D721Med (cell line): ENCODE measurements at regions not wholly inside any gene's neighbourhood (a gene's known extent, or its start where the extent isn't known, plus 50 kb on each side); places are given as distances from the start of the nearest gene placed in this dataset.

Experiments used
- DNase-seq: peaks from one replicate; pipeline ENCODE4 v3.0.0; 2011; ENCODE audit warnings: low spot score; ENCODE audit not compliant: insufficient read length
- FAIRE-seq: peaks from 2 replicates; lab custom pipeline; 2011; peaks lifted over from hg19 to GRCh38; lab: Jason Lieb, UNC
- TF ChIP-seq, protein P1 (sequence below): IDR thresholded peaks from 2 replicates; pipeline ENCODE4 v1.5.1; 2012; ENCODE audit warnings: mild to moderate bottlenecking, control low read depth; ENCODE audit not compliant: insufficient read depth; ENCODE audit errors: missing control alignments

- FAIRE-seq: no peak
- DNase-seq: no peak
- TF ChIP-seq, protein P1, sequence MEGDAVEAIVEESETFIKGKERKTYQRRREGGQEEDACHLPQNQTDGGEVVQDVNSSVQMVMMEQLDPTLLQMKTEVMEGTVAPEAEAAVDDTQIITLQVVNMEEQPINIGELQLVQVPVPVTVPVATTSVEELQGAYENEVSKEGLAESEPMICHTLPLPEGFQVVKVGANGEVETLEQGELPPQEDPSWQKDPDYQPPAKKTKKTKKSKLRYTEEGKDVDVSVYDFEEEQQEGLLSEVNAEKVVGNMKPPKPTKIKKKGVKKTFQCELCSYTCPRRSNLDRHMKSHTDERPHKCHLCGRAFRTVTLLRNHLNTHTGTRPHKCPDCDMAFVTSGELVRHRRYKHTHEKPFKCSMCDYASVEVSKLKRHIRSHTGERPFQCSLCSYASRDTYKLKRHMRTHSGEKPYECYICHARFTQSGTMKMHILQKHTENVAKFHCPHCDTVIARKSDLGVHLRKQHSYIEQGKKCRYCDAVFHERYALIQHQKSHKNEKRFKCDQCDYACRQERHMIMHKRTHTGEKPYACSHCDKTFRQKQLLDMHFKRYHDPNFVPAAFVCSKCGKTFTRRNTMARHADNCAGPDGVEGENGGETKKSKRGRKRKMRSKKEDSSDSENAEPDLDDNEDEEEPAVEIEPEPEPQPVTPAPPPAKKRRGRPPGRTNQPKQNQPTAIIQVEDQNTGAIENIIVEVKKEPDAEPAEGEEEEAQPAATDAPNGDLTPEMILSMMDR: no peak
Measured at GRCh38 chr12:88889326-88890110, 309.2 kb upstream of the KITLG start.

- FAIRE-seq: no peak
- TF ChIP-seq, protein P1: no peak
- no peak for DNase-seq
Measured at GRCh38 chr12:88884600-88884999, 304.3 kb upstream of the KITLG start.

- TF ChIP-seq, protein P1: no peak
- DNase-seq (no peak), FAIRE-seq (no peak)
Measured at GRCh38 chr12:88882662-88883061, 302.4 kb upstream of the KITLG start.

GRCh38 chr12:88880051-88880450 lies 299.8 kb upstream of the KITLG start:
- FAIRE-seq (no peak), DNase-seq (no peak)
- TF ChIP-seq, protein P1: no peak

- TF ChIP-seq, protein P1: no peak
- FAIRE-seq (no peak), DNase-seq (no peak)
Measured at GRCh38 chr12:88878295-88878694, 298.0 kb upstream of the KITLG start.

- FAIRE-seq (no peak), DNase-seq (no peak)
- TF ChIP-seq, protein P1: no peak
Measured at GRCh38 chr12:88876857-88877256, 296.6 kb upstream of the KITLG start.
